Lung (tissue), 11 donors: ENCODE measurements at regions not wholly inside any gene's neighbourhood (a gene's known extent, or its start where the extent isn't known, plus 50 kb on each side); places are given as distances from the start of the nearest gene placed in this dataset.

Experiments
- ATAC-seq: fragments of 200-7000 bp; cut with Tn5 transposase; one replicate; pipeline ENCODE4 v1.9.1; 2020; ENCODE audit warnings: moderate number of reproducible peaks; ENCODE audit not compliant: insufficient read depth, low FRiP score
- DNase-seq, 3 donors: peaks; one replicate each; pipeline ENCODE4 v3.0.0-alpha.2; 2013 to 2017
- H3K27ac ChIP-seq, 2 donors: one replicate each; pipeline ENCODE4 v1.5.1; 2013; ENCODE audit warnings: mild to moderate bottlenecking in 2 of 2, moderate library complexity in 2 of 2, control low read depth in 1 of 2, inconsistent platforms in 1 of 2, low read depth in 1 of 2, low read length in 1 of 2
- H3K27me3 ChIP-seq, 3 donors: one replicate each; pipeline ENCODE4 v1.5.1; 2013; ENCODE audit warnings: low read length in 2 of 3; ENCODE audit not compliant: control insufficient read depth in 3 of 3, insufficient read depth in 3 of 3
- H3K36me3 ChIP-seq, 4 donors: one replicate each; pipeline ENCODE4 v1.5.1; 2013; ENCODE audit warnings: low read length in 4 of 4, mild to moderate bottlenecking in 1 of 4, moderate library complexity in 1 of 4; ENCODE audit not compliant: control insufficient read depth in 4 of 4, insufficient read depth in 4 of 4
- H3K4me1 ChIP-seq, 5 donors: one replicate each; pipeline ENCODE4 v1.5.1; 2013; ENCODE audit warnings: low read length in 5 of 5, mild to moderate bottlenecking in 2 of 5, moderate library complexity in 1 of 5; ENCODE audit not compliant: control insufficient read depth in 5 of 5, insufficient read depth in 5 of 5
- H3K4me3 ChIP-seq: one replicate; pipeline ENCODE4 v1.5.1; 2013; ENCODE audit warnings: mild to moderate bottlenecking, control low read depth, moderate library complexity
- H3K9ac ChIP-seq, 2 donors: one replicate each; pipeline ENCODE4 v1.5.1; 2013; ENCODE audit warnings: low read length in 2 of 2, control low read depth in 1 of 2; ENCODE audit not compliant: insufficient read depth in 1 of 2
- H3K9me3 ChIP-seq, 4 donors: one replicate each; pipeline ENCODE4 v1.5.1; 2013; ENCODE audit warnings: low read length in 3 of 4, mild to moderate bottlenecking in 1 of 4, moderate library complexity in 1 of 4; ENCODE audit not compliant: control insufficient read depth in 4 of 4, insufficient read depth in 3 of 4
- WGBS, 2 donors: extraction: QIAGEN DNeasy Blood & Tissue Kit; methylation state at CpG; one replicate each; pipeline ENCODE4 v1.1.7; 2013; 5-methylcytosine and 5-hydroxymethylcytosine counted together
- TF ChIP-seq, protein P1 (sequence below): IDR thresholded peaks from 2 replicates; pipeline ENCODE4 v1.5.1; 2012; ENCODE audit warnings: mild to moderate bottlenecking; ENCODE audit errors: control extremely low read depth, extremely low read depth
- donor health status: control.
- donor health status: control.
- donor health status: Bipolar disorder and iron deficiency.
- donor health status: healthy.
- donor health status: DM: yes; HTN: yes; CAD: no.

DNA sequence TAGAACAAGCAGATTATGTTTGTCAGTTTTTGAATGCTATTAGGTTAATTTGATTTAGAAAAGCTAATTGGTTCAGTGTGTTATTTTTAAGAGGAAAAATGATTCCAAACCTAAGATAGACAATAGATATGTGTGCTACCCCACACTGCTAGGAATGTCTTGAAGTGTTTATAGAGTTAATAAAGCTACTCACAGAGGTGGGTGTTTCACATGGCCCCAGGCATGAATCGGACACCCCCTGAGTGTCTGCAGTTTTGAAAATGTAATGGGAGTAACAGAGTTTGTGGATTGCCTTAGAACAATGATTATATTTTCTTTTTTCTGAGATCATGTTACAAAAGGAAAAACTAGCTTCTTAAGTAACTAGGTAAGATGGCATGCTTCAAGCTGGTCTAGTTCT is 348.3 kb downstream of the ADCYAP1 start:
- 60 to 64% methylated on average over 1 of the region's 1 CpG for WGBS, 2 donors
- TF ChIP-seq, protein P1, sequence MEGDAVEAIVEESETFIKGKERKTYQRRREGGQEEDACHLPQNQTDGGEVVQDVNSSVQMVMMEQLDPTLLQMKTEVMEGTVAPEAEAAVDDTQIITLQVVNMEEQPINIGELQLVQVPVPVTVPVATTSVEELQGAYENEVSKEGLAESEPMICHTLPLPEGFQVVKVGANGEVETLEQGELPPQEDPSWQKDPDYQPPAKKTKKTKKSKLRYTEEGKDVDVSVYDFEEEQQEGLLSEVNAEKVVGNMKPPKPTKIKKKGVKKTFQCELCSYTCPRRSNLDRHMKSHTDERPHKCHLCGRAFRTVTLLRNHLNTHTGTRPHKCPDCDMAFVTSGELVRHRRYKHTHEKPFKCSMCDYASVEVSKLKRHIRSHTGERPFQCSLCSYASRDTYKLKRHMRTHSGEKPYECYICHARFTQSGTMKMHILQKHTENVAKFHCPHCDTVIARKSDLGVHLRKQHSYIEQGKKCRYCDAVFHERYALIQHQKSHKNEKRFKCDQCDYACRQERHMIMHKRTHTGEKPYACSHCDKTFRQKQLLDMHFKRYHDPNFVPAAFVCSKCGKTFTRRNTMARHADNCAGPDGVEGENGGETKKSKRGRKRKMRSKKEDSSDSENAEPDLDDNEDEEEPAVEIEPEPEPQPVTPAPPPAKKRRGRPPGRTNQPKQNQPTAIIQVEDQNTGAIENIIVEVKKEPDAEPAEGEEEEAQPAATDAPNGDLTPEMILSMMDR = no peak
- Histone ChIP-seq H3K27ac (no peak overlapping the region), H3K4me3 (no peak overlapping the region), H3K36me3 (no peaks in the 10 kb centered on the region), H3K27me3 (no peaks in the 10 kb centered on the region), H3K4me1 (no peaks in the 10 kb centered on the region), H3K9ac (no peak overlapping the region), H3K9me3 (peaks cover 0 to 2% (median 0%) of the 10 kb centered on the region in 4 donors)
- DNase-seq = no peak
- ATAC-seq = no peak

DNA sequence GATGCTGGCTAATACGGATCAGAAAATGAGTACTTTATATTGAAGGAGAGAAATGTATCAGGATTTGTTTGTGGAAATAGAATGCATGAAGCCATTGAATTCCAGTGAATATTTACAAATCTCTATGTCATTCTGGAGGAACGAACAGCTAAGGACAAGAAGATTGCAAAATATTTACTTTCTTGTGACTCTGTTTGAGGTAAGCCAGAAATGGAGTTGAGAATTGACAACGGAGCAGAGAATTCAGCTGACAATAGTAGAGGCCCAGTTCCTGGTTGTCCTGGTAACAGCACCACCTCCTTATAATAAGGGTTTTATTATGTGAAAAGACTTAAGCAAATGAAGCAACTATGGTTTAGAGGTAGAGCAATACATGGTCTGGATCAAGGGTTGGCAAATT is 349.2 kb downstream of the ADCYAP1 start:
- Histone ChIP-seq H3K4me1 (no peaks in the 10 kb centered on the region), H3K36me3 (no peaks in the 10 kb centered on the region), H3K27ac (no peak overlapping the region), H3K27me3 (no peaks in the 10 kb centered on the region), H3K9me3 (peaks cover 0 to 2% (median 0%) of the 10 kb centered on the region in 4 donors), H3K4me3 (no peak overlapping the region), H3K9ac (no peak overlapping the region)
- DNase-seq (no peak), ATAC-seq (no peak)
- WGBS, 2 donors = 61 to 76% methylated on average over 3 of the region's 3 CpGs
- TF ChIP-seq, protein P1 = no peak

DNA sequence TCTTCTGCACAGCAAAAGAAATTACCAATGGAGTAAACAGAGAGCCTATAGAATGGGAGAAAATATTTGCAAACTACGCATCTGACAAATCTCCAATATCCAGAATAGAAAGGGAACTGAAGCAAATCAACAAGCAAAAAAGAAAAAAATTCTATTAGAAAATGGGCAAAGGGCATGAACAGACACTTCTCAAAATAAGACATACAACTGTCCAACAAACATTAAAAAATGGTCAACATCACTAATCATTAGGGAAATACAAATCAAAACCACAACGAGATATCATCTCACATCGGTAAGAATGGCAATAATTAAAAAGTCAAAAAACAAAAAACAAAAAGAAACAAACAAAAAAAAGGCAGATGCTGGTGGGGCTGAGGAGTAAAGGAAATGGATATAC is 356.4 kb downstream of the ADCYAP1 start:
- no peaks in the 10 kb centered on the region for H3K27me3 ChIP-seq
- no peaks in the 10 kb centered on the region for H3K36me3 ChIP-seq
- no peak overlapping the region for H3K27ac ChIP-seq
- H3K9ac ChIP-seq = no peak overlapping the region
- H3K4me1 ChIP-seq = no peaks in the 10 kb centered on the region
- DNase-seq (no peak), ATAC-seq (no peak)
- H3K4me3 ChIP-seq = no peak overlapping the region
- peaks cover 0 to 4% (median 1%) of the 10 kb centered on the region in 4 donors for H3K9me3 ChIP-seq
- TF ChIP-seq, protein P1 = no peak
- WGBS, 2 donors = 92 to 99% methylated on average over 3 of the region's 3 CpGs

DNA sequence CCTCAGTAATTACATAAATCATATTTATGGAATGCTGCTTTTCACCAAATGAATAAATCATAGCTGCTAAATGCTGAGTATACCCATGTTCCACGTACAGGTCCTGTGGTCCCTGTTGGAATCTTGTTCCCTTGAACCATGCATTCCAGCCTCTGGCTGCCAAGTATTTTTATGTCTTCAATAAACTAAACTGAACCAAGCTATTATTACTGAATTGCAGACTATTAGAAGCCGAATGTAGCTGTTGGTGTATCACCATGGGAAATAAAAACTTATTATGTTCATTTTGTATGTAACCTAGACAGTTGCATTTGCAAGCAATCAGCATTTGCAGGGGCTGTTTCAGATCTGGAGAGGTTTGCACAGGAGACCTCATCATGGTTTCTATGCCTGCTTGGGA is 362.4 kb downstream of the ADCYAP1 start:
- WGBS, 2 donors = 77 to 78% methylated on average over 2 of the region's 2 CpGs
- DNase-seq (no peak), ATAC-seq (no peak)
- Histone ChIP-seq H3K9ac (no peak overlapping the region), H3K36me3 (no peaks in the 10 kb centered on the region), H3K4me1 (no peaks in the 10 kb centered on the region), H3K27ac (no peak overlapping the region), H3K27me3 (no peaks in the 10 kb centered on the region), H3K4me3 (no peak overlapping the region), H3K9me3 (peaks cover 0 to 3% (median 0%) of the 10 kb centered on the region in 4 donors)
- TF ChIP-seq, protein P1 = no peak
